Left renal cortex interstitium (tissue), 4 donors: ENCODE measurements at regions not wholly inside any gene's neighbourhood (a gene's known extent, or its start where the extent isn't known, plus 50 kb on each side); places are given as distances from the start of the nearest gene placed in this dataset.
"Not testable (repeated sequence)": the region's sequence is repeated elsewhere in the genome, so short reads cannot be mapped to it uniquely, and the experiment has no call there.

Experiments
- DNase-seq, 4 donors: peaks; one replicate each; pipeline ENCODE4 v3.0.0-alpha.2; 2013; ENCODE audit warnings: low read depth in 4 of 4, low spot score in 2 of 4, missing footprints in 1 of 4

GRCh38 chr6:137313928-137314855, 95.0 kb upstream of the IFNGR1 start:
- peak in 2 of 4 donors; percentile 46 to 60 for DNase-seq

GRCh38 chr6:137313211-137313610, 94.0 kb upstream of the IFNGR1 start:
- no peak for DNase-seq

- DNase-seq: no peak
Observed at GRCh38 chr6:137311940-137312339, 92.8 kb upstream of the IFNGR1 start.

GRCh38 chr6:137309078-137309762, 90.0 kb upstream of the IFNGR1 start:
- no peak for DNase-seq

GRCh38 chr6:137307163-137307854, 88.1 kb upstream of the IFNGR1 start:
- DNase-seq: no peak

GRCh38 chr6:137305691-137306090, 86.5 kb upstream of the IFNGR1 start:
- no peak for DNase-seq

GRCh38 chr6:137304020-137304780, 85.0 kb upstream of the IFNGR1 start:
- no peak for DNase-seq

- no peak for DNase-seq
Observed at GRCh38 chr6:137303441-137303840, 84.3 kb upstream of the IFNGR1 start.

- DNase-seq: no peak
Observed at GRCh38 chr6:137299681-137300080, 80.5 kb upstream of the IFNGR1 start.

GRCh38 chr6:137297887-137298286, 78.7 kb upstream of the IFNGR1 start:
- no peak for DNase-seq

GRCh38 chr6:137292326-137292725, 73.1 kb upstream of the IFNGR1 start:
- not testable (repeated sequence) for DNase-seq

GRCh38 chr6:137291441-137291840, 72.3 kb upstream of the IFNGR1 start:
- DNase-seq: no peak

- DNase-seq: no peak
Observed at GRCh38 chr6:137290601-137291261, 71.5 kb upstream of the IFNGR1 start.

- DNase-seq: no peak
Observed at GRCh38 chr6:137286916-137287315, 67.7 kb upstream of the IFNGR1 start.

- no peak for DNase-seq
Observed at GRCh38 chr6:137286368-137286767, 67.2 kb upstream of the IFNGR1 start.

GRCh38 chr6:137284811-137285110, 65.6 kb upstream of the IFNGR1 start:
- no peak for DNase-seq

- DNase-seq: no peak
Observed at GRCh38 chr6:137283940-137284810, 65.0 kb upstream of the IFNGR1 start.

GRCh38 chr6:137283080-137283479, 63.9 kb upstream of the IFNGR1 start:
- DNase-seq: no peak

- no peak for DNase-seq
Observed at GRCh38 chr6:137282254-137282653, 63.1 kb upstream of the IFNGR1 start.
